IMR-90 (cell line): ENCODE measurements at regions not wholly inside any gene's neighbourhood (a gene's known extent, or its start where the extent isn't known, plus 50 kb on each side); places are given as distances from the start of the nearest gene placed in this dataset.

Experiments
- ATAC-seq: fragments of 200-7000 bp; cut with Tn5 transposase; 2 replicates; pipeline ENCODE4 v1.9.1; 2020; ENCODE audit warnings: low read depth, mild to moderate bottlenecking, moderate library complexity
- BruUV-seq: library from RNA; stranded (reverse); fragments of 400-500 nt; replicated peaks from 2 replicates; lab custom pipeline; 2021; lab: Mats Ljungman, UMichigan
- CTCF ChIA-PET: fragments of 300-600 bp; formaldehyde crosslinking; extraction: SDS; loops from one replicate; lab custom pipeline; 2021; ENCODE audit warnings: antibody characterized with exemption; lab: Yijun Ruan, JAX
- POLR2A ChIA-PET: fragments of 300-600 bp; sonication (Branson Sonifier 250); formaldehyde crosslinking; loops from one replicate; lab custom pipeline; 2022; ENCODE audit warnings: antibody characterized with exemption; ENCODE audit not compliant: unreplicated experiment; lab: Charles Lee
- DNase-seq: peaks from one replicate; pipeline ENCODE4 v3.0.0; 2013
- H2AFZ ChIP-seq: replicated peaks from 2 replicates; pipeline ENCODE3; 2013; ENCODE audit warnings: low read length, mild to moderate bottlenecking; ENCODE audit not compliant: poor library complexity
- H2AK5ac ChIP-seq: 2 replicates; pipeline ENCODE4 v1.6.1; 2013; ENCODE audit warnings: low read depth, low read length, inconsistent platforms
- H2AK9ac ChIP-seq: replicated peaks from 2 replicates; pipeline ENCODE3; 2013; ENCODE audit warnings: mild to moderate bottlenecking, low read depth, low read length, moderate library complexity; ENCODE audit not compliant: poor library complexity
- H2BK120ac ChIP-seq: 2 replicates; pipeline ENCODE4 v1.6.1; 2013; ENCODE audit warnings: low read depth, low read length, inconsistent platforms
- H2BK15ac ChIP-seq: 3 replicates; pipeline ENCODE4 v1.6.1; 2013; ENCODE audit warnings: low read depth, low read length, inconsistent platforms
- H2BK20ac ChIP-seq: 2 replicates; pipeline ENCODE4 v1.6.1; 2013; ENCODE audit warnings: low read depth, mild to moderate bottlenecking, inconsistent platforms, low read length, moderate library complexity
- H2BK5ac ChIP-seq: 2 replicates; pipeline ENCODE4 v1.6.1; 2013; ENCODE audit warnings: mild to moderate bottlenecking, low read depth, low read length, inconsistent platforms; ENCODE audit not compliant: poor library complexity, severe bottlenecking
- H3K14ac ChIP-seq: replicated peaks from 2 replicates; pipeline ENCODE4 v1.6.1; 2013; ENCODE audit warnings: low read depth, low read length, inconsistent platforms
- H3K18ac ChIP-seq: 2 replicates; pipeline ENCODE4 v1.6.1; 2013; ENCODE audit warnings: low read depth, low read length, control low read depth
- H3K23ac ChIP-seq: 2 replicates; pipeline ENCODE4 v1.6.1; 2013; ENCODE audit warnings: low read depth, low read length, inconsistent platforms
- H3K27ac ChIP-seq: 2 replicates; pipeline ENCODE4 v1.5.1; 2013; ENCODE audit warnings: mild to moderate bottlenecking, control low read depth, low read length; ENCODE audit not compliant: insufficient read depth
- H3K27me3 ChIP-seq: 2 replicates; pipeline ENCODE4 v1.6.1; 2013; ENCODE audit warnings: low read length; ENCODE audit not compliant: control insufficient read depth, insufficient read depth
- H3K36me3 ChIP-seq: 2 replicates; pipeline ENCODE4 v1.6.1; 2013; ENCODE audit warnings: low read length, mixed read lengths; ENCODE audit not compliant: control insufficient read depth, insufficient read depth
- H3K4ac ChIP-seq: 2 replicates; pipeline ENCODE4 v1.6.1; 2013; ENCODE audit warnings: low read depth, low read length, inconsistent platforms
- H3K4me1 ChIP-seq: 2 replicates; pipeline ENCODE4 v1.6.1; 2013; ENCODE audit warnings: low read length, mixed read lengths; ENCODE audit not compliant: control insufficient read depth, insufficient read depth
- H3K4me2 ChIP-seq: 2 replicates; pipeline ENCODE4 v1.6.1; 2013; ENCODE audit warnings: low read depth, mild to moderate bottlenecking, control low read depth, low read length, moderate library complexity
- H3K4me3 ChIP-seq: 2 replicates; pipeline ENCODE4 v1.5.1; 2013; ENCODE audit warnings: low read depth, mild to moderate bottlenecking, control low read depth, low read length, moderate library complexity; ENCODE audit not compliant: insufficient read depth
- H3K56ac ChIP-seq: 2 replicates; pipeline ENCODE4 v1.6.1; 2013; ENCODE audit warnings: low read length, inconsistent platforms; ENCODE audit not compliant: insufficient read depth; ENCODE audit errors: extremely low read depth
- H3K79me1 ChIP-seq, 2 experiments: 2 replicates each; pipeline ENCODE4 v1.6.1; 2013; ENCODE audit warnings: low read length in 2 of 2, inconsistent platforms in 1 of 2, low read depth in 1 of 2
- H3K9ac ChIP-seq: 2 replicates; pipeline ENCODE4 v1.6.1; 2013; ENCODE audit warnings: low read depth, low read length, control low read depth
- H3K9me1 ChIP-seq: 2 replicates; pipeline ENCODE4 v1.6.1; 2013; ENCODE audit warnings: low read length, inconsistent platforms; ENCODE audit not compliant: insufficient read depth
- H3K9me3 ChIP-seq: 2 replicates; pipeline ENCODE4 v1.6.1; 2013; ENCODE audit warnings: low read length; ENCODE audit not compliant: control insufficient read depth, insufficient read depth
- H4K20me1 ChIP-seq: 2 replicates; pipeline ENCODE4 v1.6.1; 2013; ENCODE audit warnings: low read length, inconsistent platforms; ENCODE audit not compliant: insufficient read depth
- H4K5ac ChIP-seq: 2 replicates; pipeline ENCODE4 v1.6.1; 2013; ENCODE audit warnings: mild to moderate bottlenecking, low read depth, low read length, control low read depth
- H4K8ac ChIP-seq, 2 experiments: 2 replicates each; pipeline ENCODE4 v1.6.1; 2013; ENCODE audit warnings: low read depth in 2 of 2, low read length in 2 of 2, control low read depth in 1 of 2, inconsistent platforms in 1 of 2
- H4K91ac ChIP-seq: 2 replicates; pipeline ENCODE4 v1.6.1; 2013; ENCODE audit warnings: low read depth, low read length, inconsistent platforms; ENCODE audit not compliant: insufficient read depth
- CHD1 ChIP-seq: IDR thresholded peaks from 2 replicates; pipeline ENCODE4 v1.6.1; 2012; ENCODE audit warnings: low read depth, low read length, improper control_type of control experiment
- WGBS, 2 experiments: methylation state at CpG; one replicate each; pipeline versions ENCODE4 v1.1.5 to v1.1.7; 2013; ENCODE audit warnings: missing lambda C conversion rate in 2 of 2; ENCODE audit not compliant: insufficient read length in 1 of 2; ENCODE audit errors: extremely low coverage in 2 of 2; 5-methylcytosine and 5-hydroxymethylcytosine counted together
- dilution Hi-C: fragments of 300-500 bp; cut with HindIII; formaldehyde crosslinking; loops from one replicate; pipeline ENCODE4 v1.14.3; 2018; ENCODE audit warnings: low sequenced_read_pairs; ENCODE audit not compliant: unreplicated experiment
- in situ Hi-C: fragments of 300-500 bp; cut with MboI; formaldehyde crosslinking; loops from 3 replicates; pipeline ENCODE4 v1.14.3; 2019; ENCODE audit warnings: low sequenced_read_pairs, inconsistent platforms, mixed read lengths
- intact Hi-C: fragments of 100-400 bp; cut with micrococcal nuclease; formaldehyde crosslinking; loops from 2 replicates; pipeline ENCODE4 v1.10.0; 2022
- TF ChIP-seq, protein P1 (sequence below): fragments of 150-350 bp; IDR thresholded peaks from 2 replicates; pipeline ENCODE4 v1.6.1; 2017; ENCODE audit warnings: mild to moderate bottlenecking, antibody characterized with exemption, low read length, low read depth

DNA sequence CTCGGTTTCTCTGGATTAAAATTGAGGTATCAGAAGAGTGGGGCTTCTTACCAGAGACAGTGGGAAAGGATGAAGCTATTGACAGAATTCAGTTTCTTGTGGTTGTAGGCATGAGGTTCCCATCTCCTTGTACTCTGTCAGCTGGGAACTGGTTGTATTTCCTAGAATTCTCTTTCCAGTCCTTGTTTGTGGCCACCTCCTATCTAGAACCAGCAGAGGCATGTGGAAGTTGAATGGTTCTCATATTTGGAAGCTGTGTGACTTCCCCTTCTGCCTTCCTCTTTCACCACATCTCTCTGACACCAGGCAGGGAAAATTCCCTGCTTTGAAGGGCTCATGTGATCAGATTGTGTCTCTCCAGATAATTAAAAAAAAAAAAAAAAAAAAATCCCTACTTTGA lies 457.7 kb upstream of the ADAMTS5 start:
- H2BK15ac ChIP-seq: peak overlapping the region; percentile 61; the same call in 2 of the 3 replicates
- ATAC-seq: no peak
- H3K14ac ChIP-seq: peak overlapping the region; percentile 94
- peak overlapping the region in 1 of 2 experiments; percentile 64; a peak in 3 of 4 replicates for H4K8ac ChIP-seq
- peak; percentile 34 for DNase-seq
- ChIA-PET POLR2A (interaction anchor here (0.5 kb wide), 1 partner anchor 47 kb away, joined by 3 read pairs; no protein-coding TSS in a partner anchor), CTCF (no interaction called here)
- in situ Hi-C loops (no loop called here), intact Hi-C loops (no loop called here), dilution Hi-C loops (no loop called here)
- peak overlapping the region; percentile 60 for H2AK5ac ChIP-seq
- no peaks in the 10 kb centered on the region for H3K9me3 ChIP-seq
- peak overlapping the region; percentile 90; the same call in 1 of the 2 replicates for H4K5ac ChIP-seq
- H3K27me3 ChIP-seq: no peaks in the 10 kb centered on the region
- H3K18ac ChIP-seq: peak overlapping the region; percentile 87
- TF ChIP-seq, protein P1, sequence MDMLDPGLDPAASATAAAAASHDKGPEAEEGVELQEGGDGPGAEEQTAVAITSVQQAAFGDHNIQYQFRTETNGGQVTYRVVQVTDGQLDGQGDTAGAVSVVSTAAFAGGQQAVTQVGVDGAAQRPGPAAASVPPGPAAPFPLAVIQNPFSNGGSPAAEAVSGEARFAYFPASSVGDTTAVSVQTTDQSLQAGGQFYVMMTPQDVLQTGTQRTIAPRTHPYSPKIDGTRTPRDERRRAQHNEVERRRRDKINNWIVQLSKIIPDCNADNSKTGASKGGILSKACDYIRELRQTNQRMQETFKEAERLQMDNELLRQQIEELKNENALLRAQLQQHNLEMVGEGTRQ: peak; percentile 15; the same call in 1 of the 2 replicates
- no peak for TF ChIP-seq CHD1
- no peaks in the 10 kb centered on the region for H3K79me1 ChIP-seq
- H2AFZ ChIP-seq: no peak overlapping the region
- peak overlapping the region; percentile 80 for H2BK5ac ChIP-seq
- H2BK120ac ChIP-seq: peak overlapping the region; percentile 78
- H3K9ac ChIP-seq: no peak overlapping the region
- no peak overlapping the region for H3K56ac ChIP-seq
- no CpG with 5 or more reads among the region's 1 CpG for WGBS, 2 experiments
- peaks cover 16% of the 10 kb centered on the region; the same call in 1 of the 2 replicates for H3K4me1 ChIP-seq
- H2AK9ac ChIP-seq: peak overlapping the region; percentile 61
- H3K27ac ChIP-seq: no peak overlapping the region; the same call in 1 of the 2 replicates
- H3K4me2 ChIP-seq: no peak overlapping the region
- H4K20me1 ChIP-seq: no peaks in the 10 kb centered on the region
- H3K23ac ChIP-seq: peak overlapping the region; percentile 81; the same call in 1 of the 2 replicates
- H2BK20ac ChIP-seq: peak overlapping the region; percentile 82
- H3K4me3 ChIP-seq: no peak overlapping the region
- H4K91ac ChIP-seq: peak overlapping the region; percentile 81
- H3K9me1 ChIP-seq: peaks cover 7% of the 10 kb centered on the region
- H3K4ac ChIP-seq: peak overlapping the region; percentile 89
- H3K36me3 ChIP-seq: no peaks in the 10 kb centered on the region
- no TSS peak for BruUV-seq
